ENCODE measurements at regions not wholly inside any gene's neighbourhood (a gene's known extent, or its start where the extent isn't known, plus 50 kb on each side); places are given as distances from the start of the nearest gene placed in this dataset.

DNA sequence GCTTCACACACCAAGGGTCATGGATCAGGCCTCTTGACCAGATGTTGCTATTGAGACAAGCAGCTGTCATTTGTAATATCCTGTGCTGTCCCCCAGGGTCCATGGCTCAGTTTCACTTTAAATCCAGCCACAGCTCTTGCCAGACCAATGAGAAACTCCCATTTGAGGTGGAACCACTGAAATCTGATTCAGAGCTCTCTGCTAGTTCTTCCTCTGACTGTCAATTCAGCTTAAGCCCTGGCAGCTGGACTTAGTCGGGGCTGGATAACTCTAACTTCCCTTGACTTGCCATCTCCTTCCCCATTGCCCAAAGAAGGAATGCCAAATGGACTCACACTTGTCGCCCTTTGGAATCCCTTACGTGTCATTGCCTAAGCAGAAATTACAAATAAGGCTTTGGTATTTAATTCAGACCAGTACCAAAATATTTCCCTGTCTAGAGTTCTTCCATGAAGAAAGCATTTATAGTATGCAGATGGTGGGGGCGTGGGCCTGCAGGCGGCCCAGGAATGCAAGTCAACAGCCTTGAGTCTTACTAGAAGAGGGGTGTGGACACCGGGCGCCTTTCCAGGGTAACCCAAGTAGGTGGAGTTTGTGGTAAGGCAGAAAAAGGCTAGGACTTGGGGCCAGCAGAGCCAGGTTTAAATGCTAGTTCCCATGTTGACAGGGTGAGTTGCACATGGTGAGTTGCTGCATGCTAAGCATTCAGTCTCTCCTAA, 96.9 kb upstream of the TMPO start:
- no peak for TF ChIP-seq CTCF (IDR thresholded peaks at IDR 0.05)
- TF ChIP-seq, protein P1, sequence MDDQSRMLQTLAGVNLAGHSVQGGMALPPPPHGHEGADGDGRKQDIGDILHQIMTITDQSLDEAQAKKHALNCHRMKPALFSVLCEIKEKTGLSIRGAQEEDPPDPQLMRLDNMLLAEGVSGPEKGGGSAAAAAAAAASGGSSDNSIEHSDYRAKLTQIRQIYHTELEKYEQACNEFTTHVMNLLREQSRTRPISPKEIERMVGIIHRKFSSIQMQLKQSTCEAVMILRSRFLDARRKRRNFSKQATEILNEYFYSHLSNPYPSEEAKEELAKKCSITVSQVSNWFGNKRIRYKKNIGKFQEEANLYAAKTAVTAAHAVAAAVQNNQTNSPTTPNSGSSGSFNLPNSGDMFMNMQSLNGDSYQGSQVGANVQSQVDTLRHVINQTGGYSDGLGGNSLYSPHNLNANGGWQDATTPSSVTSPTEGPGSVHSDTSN (IDR thresholded peaks at IDR 0.05): peak; percentile 47; the same call in 1 of the 2 replicates
- TF ChIP-seq SMC3 (IDR thresholded peaks at IDR 0.05; ENCODE audit: low read depth, low read length): no peak
- peak; percentile 27; the same call in 1 of the 2 replicates for TF ChIP-seq TCF12 (IDR thresholded peaks at IDR 0.05)
- no peak for TF ChIP-seq NRF1 (IDR thresholded peaks at IDR 0.05; ENCODE audit: low read depth, low read length)
- TF ChIP-seq EP300 (IDR thresholded peaks at IDR 0.05; ENCODE audit: borderline replicate concordance in 1 of 2, low read depth in 1 of 2, low read length in 1 of 2): no peak
- TF ChIP-seq, protein P2, sequence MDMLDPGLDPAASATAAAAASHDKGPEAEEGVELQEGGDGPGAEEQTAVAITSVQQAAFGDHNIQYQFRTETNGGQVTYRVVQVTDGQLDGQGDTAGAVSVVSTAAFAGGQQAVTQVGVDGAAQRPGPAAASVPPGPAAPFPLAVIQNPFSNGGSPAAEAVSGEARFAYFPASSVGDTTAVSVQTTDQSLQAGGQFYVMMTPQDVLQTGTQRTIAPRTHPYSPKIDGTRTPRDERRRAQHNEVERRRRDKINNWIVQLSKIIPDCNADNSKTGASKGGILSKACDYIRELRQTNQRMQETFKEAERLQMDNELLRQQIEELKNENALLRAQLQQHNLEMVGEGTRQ (IDR thresholded peaks at IDR 0.05; ENCODE audit: borderline replicate concordance, low read depth, low read length): no peak
- TF ChIP-seq EZH2phosphoT487 (IDR thresholded peaks at IDR 0.05; ENCODE audit: borderline replicate concordance, low read depth): no peak
- TF ChIP-seq, protein P3, sequence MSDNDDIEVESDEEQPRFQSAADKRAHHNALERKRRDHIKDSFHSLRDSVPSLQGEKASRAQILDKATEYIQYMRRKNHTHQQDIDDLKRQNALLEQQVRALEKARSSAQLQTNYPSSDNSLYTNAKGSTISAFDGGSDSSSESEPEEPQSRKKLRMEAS (IDR thresholded peaks at IDR 0.05; ENCODE audit: low read depth): no peak
- TF ChIP-seq GATA2 (CRISPR knock-in tag; IDR thresholded peaks at IDR 0.05): no peak
- no peak for TF ChIP-seq NFIC (IDR thresholded peaks at IDR 0.05; ENCODE audit: borderline replicate concordance)

Data from SK-N-SH (cell line).